ENCODE measurements at regions not wholly inside any gene's neighbourhood (a gene's known extent, or its start where the extent isn't known, plus 50 kb on each side); places are given as distances from the start of the nearest gene placed in this dataset.
"Not testable (repeated sequence)": the region's sequence is repeated elsewhere in the genome, so short reads cannot be mapped to it uniquely, and the experiment has no call there.

DNA sequence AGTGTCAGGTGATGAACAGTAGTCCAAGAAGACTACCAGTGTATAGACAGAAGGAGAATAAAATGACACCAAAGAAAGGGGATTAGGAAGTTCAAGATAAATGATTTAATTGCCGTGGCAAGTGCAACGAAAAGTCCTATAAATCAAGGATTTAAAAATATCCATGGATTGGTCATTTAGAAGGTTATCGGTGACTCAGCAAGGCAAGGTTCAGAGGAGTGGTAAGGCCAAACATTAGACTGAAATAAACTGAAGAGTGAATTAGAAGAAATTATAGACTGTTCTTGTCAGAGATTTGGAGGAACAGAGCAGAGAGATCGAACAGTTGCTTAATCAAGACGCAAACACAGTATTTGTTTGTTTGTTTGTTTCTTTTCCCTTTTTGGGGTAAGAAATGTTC is 211.9 kb upstream of the KCNMB2 start:
- Mint-ChIP-seq H3K27me3 (no peaks in the 10 kb centered on the region), H3K4me3 (no peak overlapping the region), H3K36me3 (no peaks in the 10 kb centered on the region), H3K4me1 (no peaks in the 10 kb centered on the region), H3K9me3 (no peaks in the 10 kb centered on the region), H3K27ac (no peak overlapping the region)

DNA sequence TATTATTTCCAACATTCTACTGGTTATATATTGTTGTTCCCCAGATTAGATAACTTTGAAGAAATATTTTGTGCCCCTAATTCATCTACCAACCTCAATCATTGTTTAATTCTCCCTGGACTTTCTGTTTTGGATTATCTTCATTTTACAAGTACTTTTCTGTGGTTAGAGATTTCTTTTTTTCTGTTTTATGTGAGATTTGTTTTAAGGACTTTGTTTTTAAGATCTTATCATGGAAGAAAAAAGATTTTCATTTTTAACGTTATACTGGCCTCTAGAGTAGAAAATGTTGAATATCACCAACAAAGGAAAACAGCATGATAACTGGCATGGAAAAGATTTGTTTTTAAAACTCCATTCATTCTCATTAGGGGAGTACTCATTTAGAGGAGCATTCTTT is 210.9 kb upstream of the KCNMB2 start:
- H3K4me3 Mint-ChIP-seq, result no peak overlapping the region

GRCh38 chr3:178329936-178330335 is 206.3 kb upstream of the KCNMB2 start:
- no peak overlapping the region for H3K27ac Mint-ChIP-seq
- no peaks in the 10 kb centered on the region for H3K4me1 Mint-ChIP-seq
- no peaks in the 10 kb centered on the region for H3K27me3 Mint-ChIP-seq
- no peak overlapping the region for H3K4me3 Mint-ChIP-seq
- no peaks in the 10 kb centered on the region for H3K9me3 Mint-ChIP-seq
- no peaks in the 10 kb centered on the region for H3K36me3 Mint-ChIP-seq

More for the DNA sequence above, 210.9 kb upstream of the KCNMB2 start:
- H3K4me1 Mint-ChIP-seq, result no peaks in the 10 kb centered on the region
- H3K27me3 Mint-ChIP-seq, result no peaks in the 10 kb centered on the region
- no peak overlapping the region for H3K27ac Mint-ChIP-seq
- H3K9me3 Mint-ChIP-seq, result no peaks in the 10 kb centered on the region
- H3K36me3 Mint-ChIP-seq, result no peaks in the 10 kb centered on the region

- no peaks in the 10 kb centered on the region for H3K36me3 Mint-ChIP-seq
- H3K27ac Mint-ChIP-seq, result no peak overlapping the region
- H3K4me3 Mint-ChIP-seq, result no peak overlapping the region
- H3K4me1 Mint-ChIP-seq, result no peaks in the 10 kb centered on the region
- H3K27me3 Mint-ChIP-seq, result no peaks in the 10 kb centered on the region
- H3K9me3 Mint-ChIP-seq, result peaks cover 7% of the 10 kb centered on the region
These were observed 202.0 kb upstream of the KCNMB2 start for GRCh38 chr3:178334239-178334638.

- no peaks in the 10 kb centered on the region for H3K36me3 Mint-ChIP-seq
- peaks cover 7% of the 10 kb centered on the region for H3K9me3 Mint-ChIP-seq
- no peaks in the 10 kb centered on the region for H3K27me3 Mint-ChIP-seq
- H3K27ac Mint-ChIP-seq, result no peak overlapping the region
- no peak overlapping the region for H3K4me3 Mint-ChIP-seq
- H3K4me1 Mint-ChIP-seq, result no peaks in the 10 kb centered on the region
These were observed 199.9 kb upstream of the KCNMB2 start for GRCh38 chr3:178336336-178336735.

DNA sequence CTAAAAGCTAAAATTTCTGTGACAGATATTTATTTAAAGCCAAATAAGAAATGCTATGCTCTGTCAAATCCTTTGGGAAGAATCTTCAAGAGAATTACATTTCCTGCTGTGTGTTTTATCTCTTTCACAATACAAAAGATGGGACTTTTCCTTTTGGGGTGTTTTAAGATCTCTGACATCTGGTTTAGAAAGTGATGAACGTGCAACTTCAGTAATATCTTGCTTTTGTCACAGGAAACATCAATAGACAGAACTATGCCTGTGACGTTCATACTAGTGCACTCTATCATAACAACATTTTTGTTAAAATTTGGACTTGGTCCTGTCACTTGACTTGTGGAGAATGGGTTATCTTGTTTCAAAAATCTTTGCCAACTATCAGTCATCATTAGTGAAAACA is 195.7 kb upstream of the KCNMB2 start:
- Mint-ChIP-seq H3K4me1 (no peaks in the 10 kb centered on the region), H3K36me3 (no peaks in the 10 kb centered on the region), H3K9me3 (peaks cover 7% of the 10 kb centered on the region), H3K4me3 (no peak overlapping the region), H3K27me3 (no peaks in the 10 kb centered on the region), H3K27ac (no peak overlapping the region)

GRCh38 chr3:178341636-178342035 is 194.6 kb upstream of the KCNMB2 start:
- no peaks in the 10 kb centered on the region for H3K27me3 Mint-ChIP-seq
- no peak overlapping the region for H3K27ac Mint-ChIP-seq
- no peaks in the 10 kb centered on the region for H3K4me1 Mint-ChIP-seq
- no peak overlapping the region for H3K4me3 Mint-ChIP-seq
- H3K36me3 Mint-ChIP-seq, result no peaks in the 10 kb centered on the region
- H3K9me3 Mint-ChIP-seq, result no peaks in the 10 kb centered on the region

GRCh38 chr3:178342111-178342510 is 194.1 kb upstream of the KCNMB2 start:
- H3K4me3 Mint-ChIP-seq, result no peak overlapping the region
- H3K36me3 Mint-ChIP-seq, result no peaks in the 10 kb centered on the region
- H3K4me1 Mint-ChIP-seq, result no peaks in the 10 kb centered on the region
- no peak overlapping the region for H3K27ac Mint-ChIP-seq
- no peaks in the 10 kb centered on the region for H3K9me3 Mint-ChIP-seq
- no peaks in the 10 kb centered on the region for H3K27me3 Mint-ChIP-seq

DNA sequence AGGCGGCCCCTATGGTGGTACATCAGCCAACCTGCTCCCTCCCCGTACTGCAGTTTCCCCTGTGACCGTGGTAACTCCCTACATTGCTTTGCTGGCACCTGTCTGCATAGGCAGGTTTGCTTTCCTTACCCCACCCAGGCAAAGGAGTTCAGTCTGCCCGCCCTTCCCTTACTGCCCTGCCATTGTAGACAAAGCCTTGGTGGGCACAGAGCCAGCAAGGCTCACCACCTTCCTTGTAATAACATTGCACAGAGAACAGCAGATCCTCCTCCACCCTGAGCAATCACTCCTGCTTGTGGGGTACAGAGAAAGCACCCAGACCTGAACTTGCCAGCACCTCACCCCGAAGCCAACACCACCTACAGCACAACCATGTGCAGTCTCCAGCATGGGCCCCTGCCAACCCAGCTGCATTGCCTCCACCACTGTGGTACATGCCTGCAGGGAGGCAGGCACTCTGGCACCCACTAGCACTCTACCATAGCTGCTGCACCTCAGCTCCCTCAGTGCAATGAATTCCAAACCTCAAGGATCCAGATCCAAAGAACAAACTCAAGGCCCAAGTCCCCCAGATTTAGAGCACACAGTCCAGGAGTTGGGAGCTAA is 192.7 kb upstream of the KCNMB2 start:
- H3K9me3 Mint-ChIP-seq, result no peaks in the 10 kb centered on the region
- H3K4me3 Mint-ChIP-seq, result no peak overlapping the region
- H3K36me3 Mint-ChIP-seq, result no peaks in the 10 kb centered on the region
- H3K27me3 Mint-ChIP-seq, result no peaks in the 10 kb centered on the region
- H3K4me1 Mint-ChIP-seq, result no peaks in the 10 kb centered on the region
- no peak overlapping the region for H3K27ac Mint-ChIP-seq

DNA sequence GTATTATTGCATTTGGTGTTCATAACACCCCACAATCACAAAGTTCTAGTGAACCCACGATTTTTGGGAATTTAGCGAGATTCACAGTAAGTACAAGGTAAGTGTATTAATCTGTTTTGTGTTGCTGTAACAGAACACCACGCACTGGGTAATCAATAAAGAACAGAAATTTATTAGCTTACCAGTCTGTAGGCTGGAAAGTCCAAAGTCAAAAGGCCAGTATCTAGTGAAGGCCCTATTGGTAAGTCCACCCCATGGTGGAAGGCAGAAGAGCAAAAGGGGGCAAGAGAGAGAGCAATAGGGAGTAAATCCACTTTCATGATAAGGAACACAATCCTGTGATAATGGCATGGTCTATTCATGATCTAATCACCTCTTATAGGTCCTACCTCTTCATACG is 190.3 kb upstream of the KCNMB2 start:
- Mint-ChIP-seq H3K27ac (no peak overlapping the region), H3K9me3 (no peaks in the 10 kb centered on the region), H3K27me3 (no peaks in the 10 kb centered on the region), H3K4me1 (no peaks in the 10 kb centered on the region), H3K4me3 (no peak overlapping the region), H3K36me3 (no peaks in the 10 kb centered on the region)

DNA sequence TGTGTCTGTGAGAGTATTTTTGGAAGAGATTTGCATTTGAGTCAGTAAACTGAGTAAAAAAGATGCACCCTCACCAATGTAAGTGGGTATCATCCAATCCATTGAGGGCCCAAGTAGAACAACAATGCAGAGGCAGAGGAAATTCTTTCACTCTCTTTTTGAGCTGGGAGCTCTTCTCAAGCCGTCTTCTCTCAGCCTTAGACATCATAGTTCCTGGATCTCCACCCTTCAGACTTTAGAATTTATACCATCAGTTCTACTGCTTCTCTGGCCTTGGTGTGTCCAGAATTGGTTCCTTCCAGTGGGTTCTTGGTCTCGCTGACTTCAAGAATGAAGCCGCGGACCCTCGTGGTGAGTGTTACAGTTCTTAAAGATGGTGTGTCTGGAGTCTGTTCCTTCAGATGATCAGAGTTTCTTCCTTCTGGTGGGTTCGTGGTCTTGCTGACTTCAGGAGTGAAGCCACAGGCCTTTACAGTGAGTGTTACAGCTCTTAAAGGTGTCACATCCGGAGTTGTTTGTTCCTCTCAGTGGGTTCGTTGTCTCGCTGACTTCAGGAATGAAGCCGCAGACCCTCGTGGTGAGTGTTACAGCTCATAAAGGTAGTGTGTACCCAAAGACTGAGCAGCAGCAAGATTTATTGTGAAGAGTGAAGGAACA is 187.5 kb upstream of the KCNMB2 start:
- not testable (repeated sequence) for H3K27ac Mint-ChIP-seq, H3K36me3 Mint-ChIP-seq, H3K4me3 Mint-ChIP-seq, H3K9me3 Mint-ChIP-seq, H3K4me1 Mint-ChIP-seq, H3K27me3 Mint-ChIP-seq

DNA sequence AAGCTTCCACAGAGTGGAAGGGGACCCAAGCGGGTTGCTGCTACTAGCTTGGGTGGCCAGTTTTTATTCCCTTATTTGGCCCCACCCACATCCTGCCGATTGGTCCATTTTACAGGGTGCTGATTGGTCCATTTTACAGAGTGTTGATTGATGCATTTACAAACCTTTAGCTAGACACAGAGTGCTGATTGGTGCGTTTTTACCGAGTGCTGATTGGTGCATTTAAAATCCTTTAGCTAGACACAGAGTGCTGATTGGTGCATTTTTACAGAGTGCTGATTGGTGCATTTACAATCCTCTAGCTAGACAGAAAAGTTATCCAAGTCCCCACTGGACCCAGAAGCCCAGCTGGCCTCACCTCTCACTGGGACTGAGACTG is 187.0 kb upstream of the KCNMB2 start:
- not testable (repeated sequence) for H3K4me3 Mint-ChIP-seq, H3K9me3 Mint-ChIP-seq, H3K27ac Mint-ChIP-seq, H3K36me3 Mint-ChIP-seq, H3K4me1 Mint-ChIP-seq, H3K27me3 Mint-ChIP-seq

- Mint-ChIP-seq H3K36me3 (no peaks in the 10 kb centered on the region), H3K9me3 (no peaks in the 10 kb centered on the region), H3K4me1 (no peaks in the 10 kb centered on the region), H3K4me3 (no peak overlapping the region), H3K27ac (no peak overlapping the region), H3K27me3 (no peaks in the 10 kb centered on the region)
These were observed 185.5 kb upstream of the KCNMB2 start for GRCh38 chr3:178350763-178351162.

GRCh38 chr3:178352326-178353005 is 183.8 kb upstream of the KCNMB2 start:
- H3K9me3 Mint-ChIP-seq, result no peaks in the 10 kb centered on the region
- no peak overlapping the region for H3K27ac Mint-ChIP-seq
- H3K4me3 Mint-ChIP-seq, result no peak overlapping the region
- no peaks in the 10 kb centered on the region for H3K4me1 Mint-ChIP-seq
- peaks cover 2% of the 10 kb centered on the region for H3K27me3 Mint-ChIP-seq
- no peaks in the 10 kb centered on the region for H3K36me3 Mint-ChIP-seq

- Mint-ChIP-seq H3K4me1 (no peaks in the 10 kb centered on the region), H3K9me3 (no peaks in the 10 kb centered on the region), H3K36me3 (no peaks in the 10 kb centered on the region), H3K4me3 (no peak overlapping the region), H3K27ac (no peak overlapping the region), H3K27me3 (peaks cover 2% of the 10 kb centered on the region)
These were observed 183.1 kb upstream of the KCNMB2 start for GRCh38 chr3:178353006-178353694.

DNA sequence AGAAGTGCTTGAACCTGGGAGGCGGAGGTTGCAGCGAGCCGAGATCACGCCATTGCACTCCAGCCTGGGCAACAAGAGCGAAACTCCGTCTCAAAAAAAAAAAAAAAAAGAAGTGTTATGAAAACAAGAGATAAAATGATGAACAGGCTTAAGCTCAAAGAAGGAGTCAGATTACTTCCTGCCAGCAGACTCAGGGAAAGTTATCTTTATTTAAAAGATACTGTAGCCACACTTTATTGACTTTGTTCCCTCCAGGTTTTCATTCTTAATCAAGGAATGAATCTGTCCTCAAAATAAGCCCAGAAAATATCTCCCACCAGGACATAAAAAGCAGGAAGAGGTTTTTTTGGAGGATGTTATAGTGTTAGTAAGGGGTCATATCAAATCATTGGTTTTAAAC is 176.5 kb upstream of the KCNMB2 start:
- Mint-ChIP-seq H3K4me1 (no peaks in the 10 kb centered on the region), H3K36me3 (peaks cover 2% of the 10 kb centered on the region), H3K4me3 (no peak overlapping the region), H3K27me3 (peaks cover 15% of the 10 kb centered on the region), H3K27ac (no peak overlapping the region), H3K9me3 (peaks cover 10% of the 10 kb centered on the region)

All from activated naive CD4-positive, alpha-beta T cell treated with anti-CD3 and anti-CD28 coated beads, Interleukin-2, amount 50 U/mL, for 24 hours (primary cell).